ENCODE measurements at regions not wholly inside any gene's neighbourhood (a gene's known extent, or its start where the extent isn't known, plus 50 kb on each side); places are given as distances from the start of the nearest gene placed in this dataset.
"Not testable (repeated sequence)": the region's sequence is repeated elsewhere in the genome, so short reads cannot be mapped to it uniquely, and the experiment has no call there.

GRCh38 chr12:127485528-127485927 lies 781.4 kb upstream of the TMEM132C start:
- Histone ChIP-seq H3K4me1 (ENCODE audit: control insufficient read depth in 1 of 2, insufficient read depth in 2 of 2, low read length in 2 of 2) (peaks cover 0 to 9% of the 10 kb centered on the region in 2 donors), H3K27ac (ENCODE audit: low read depth, low read length) (no peak overlapping the region), H3K9me3 (ENCODE audit: control insufficient read depth in 1 of 2, low read length in 2 of 2) (no peaks in the 10 kb centered on the region), H3K9ac (ENCODE audit: low read depth in 1 of 2, low read length in 2 of 2) (no peak overlapping the region), H3K36me3 (ENCODE audit: control insufficient read depth in 1 of 2, insufficient read depth in 2 of 2, low read length in 2 of 2) (no peaks in the 10 kb centered on the region), H3K27me3 (ENCODE audit: control insufficient read depth in 1 of 2, insufficient read depth in 2 of 2, low read length in 2 of 2) (no peaks in the 10 kb centered on the region), H3K4me3 (ENCODE audit: low read depth in 1 of 2, low read length in 2 of 2) (no peak overlapping the region)

- Histone ChIP-seq H3K9ac (ENCODE audit: low read depth in 1 of 2, low read length in 2 of 2) (no peak overlapping the region), H3K4me1 (ENCODE audit: control insufficient read depth in 1 of 2, insufficient read depth in 2 of 2, low read length in 2 of 2) (peaks cover 0 to 9% of the 10 kb centered on the region in 2 donors), H3K9me3 (ENCODE audit: control insufficient read depth in 1 of 2, low read length in 2 of 2) (no peaks in the 10 kb centered on the region), H3K27me3 (ENCODE audit: control insufficient read depth in 1 of 2, insufficient read depth in 2 of 2, low read length in 2 of 2) (no peaks in the 10 kb centered on the region), H3K27ac (ENCODE audit: low read depth, low read length) (no peak overlapping the region), H3K4me3 (ENCODE audit: low read depth in 1 of 2, low read length in 2 of 2) (no peak overlapping the region), H3K36me3 (ENCODE audit: control insufficient read depth in 1 of 2, insufficient read depth in 2 of 2, low read length in 2 of 2) (no peaks in the 10 kb centered on the region)
These were observed 779.9 kb upstream of the TMEM132C start for GRCh38 chr12:127487031-127487430.

GRCh38 chr12:127489061-127489460 lies 777.9 kb upstream of the TMEM132C start:
- Histone ChIP-seq H3K4me3 (ENCODE audit: low read depth in 1 of 2, low read length in 2 of 2) (no peak overlapping the region), H3K9me3 (ENCODE audit: control insufficient read depth in 1 of 2, low read length in 2 of 2) (no peaks in the 10 kb centered on the region), H3K4me1 (ENCODE audit: control insufficient read depth in 1 of 2, insufficient read depth in 2 of 2, low read length in 2 of 2) (peaks cover 0 to 9% of the 10 kb centered on the region in 2 donors), H3K27ac (ENCODE audit: low read depth, low read length) (no peak overlapping the region), H3K27me3 (ENCODE audit: control insufficient read depth in 1 of 2, insufficient read depth in 2 of 2, low read length in 2 of 2) (no peaks in the 10 kb centered on the region), H3K36me3 (ENCODE audit: control insufficient read depth in 1 of 2, insufficient read depth in 2 of 2, low read length in 2 of 2) (no peaks in the 10 kb centered on the region), H3K9ac (ENCODE audit: low read depth in 1 of 2, low read length in 2 of 2) (no peak overlapping the region)

DNA sequence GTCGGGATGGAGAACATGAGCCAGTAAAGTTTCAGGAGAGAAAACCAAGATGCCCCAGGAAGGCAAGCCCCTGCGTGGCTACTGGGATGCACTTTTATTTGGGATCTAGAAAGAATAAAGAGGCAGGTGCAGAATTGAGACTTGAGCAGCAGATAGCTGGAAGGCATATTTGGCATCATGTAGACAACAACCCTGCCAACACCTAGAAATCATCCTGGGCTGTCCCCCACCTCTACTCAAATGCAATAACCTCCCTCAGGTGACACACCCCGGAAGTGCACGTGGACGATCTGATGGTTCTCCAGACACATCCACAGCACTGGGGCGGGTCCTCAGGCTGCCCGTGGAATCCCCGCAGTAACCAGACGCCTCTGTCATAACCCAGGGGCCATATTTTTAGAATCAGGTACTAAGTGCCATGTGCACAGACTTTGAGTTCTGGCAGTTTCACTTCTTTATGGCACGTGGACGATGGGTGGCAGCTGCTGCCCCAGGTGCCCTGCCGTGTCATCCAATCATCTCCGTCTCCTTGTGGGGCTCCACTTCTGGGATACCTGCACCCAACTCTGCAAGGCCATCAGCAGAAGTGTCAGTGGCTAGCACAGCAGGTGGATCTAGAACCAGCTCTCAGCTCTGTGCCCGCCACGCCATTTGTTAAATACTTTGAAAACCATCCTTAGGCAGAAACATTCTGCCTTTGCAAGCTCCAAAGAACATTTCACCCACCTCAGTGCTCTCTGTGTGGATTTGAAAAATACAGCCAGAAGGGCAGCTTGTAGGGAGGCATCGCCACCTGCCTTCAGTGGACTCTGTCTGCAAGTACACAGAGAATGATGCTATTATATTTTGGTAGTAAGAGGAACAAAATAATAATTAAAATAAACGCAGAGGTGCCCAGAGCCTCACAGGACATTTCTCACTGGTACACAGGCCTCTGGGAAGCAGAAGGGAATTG lies 771.7 kb upstream of the TMEM132C start:
- H3K27me3 ChIP-seq (ENCODE audit: control insufficient read depth in 1 of 2, insufficient read depth in 2 of 2, low read length in 2 of 2) = no peaks in the 10 kb centered on the region
- no peaks in the 10 kb centered on the region for H3K4me1 ChIP-seq (ENCODE audit: control insufficient read depth in 1 of 2, insufficient read depth in 2 of 2, low read length in 2 of 2)
- no peaks in the 10 kb centered on the region for H3K9me3 ChIP-seq (ENCODE audit: control insufficient read depth in 1 of 2, low read length in 2 of 2)
- no peak overlapping the region for H3K27ac ChIP-seq (ENCODE audit: low read depth, low read length)
- no peak overlapping the region for H3K9ac ChIP-seq (ENCODE audit: low read depth in 1 of 2, low read length in 2 of 2)
- no peaks in the 10 kb centered on the region for H3K36me3 ChIP-seq (ENCODE audit: control insufficient read depth in 1 of 2, insufficient read depth in 2 of 2, low read length in 2 of 2)
- H3K4me3 ChIP-seq (ENCODE audit: low read depth in 1 of 2, low read length in 2 of 2) = no peak overlapping the region

GRCh38 chr12:127496255-127496654 lies 770.7 kb upstream of the TMEM132C start:
- H3K4me1 ChIP-seq (ENCODE audit: control insufficient read depth in 1 of 2, insufficient read depth in 2 of 2, low read length in 2 of 2) = no peaks in the 10 kb centered on the region
- H3K9me3 ChIP-seq (ENCODE audit: control insufficient read depth in 1 of 2, low read length in 2 of 2) = no peaks in the 10 kb centered on the region
- no peak overlapping the region for H3K27ac ChIP-seq (ENCODE audit: low read depth, low read length)
- no peak overlapping the region for H3K4me3 ChIP-seq (ENCODE audit: low read depth in 1 of 2, low read length in 2 of 2)
- H3K36me3 ChIP-seq (ENCODE audit: control insufficient read depth in 1 of 2, insufficient read depth in 2 of 2, low read length in 2 of 2) = no peaks in the 10 kb centered on the region
- no peaks in the 10 kb centered on the region for H3K27me3 ChIP-seq (ENCODE audit: control insufficient read depth in 1 of 2, insufficient read depth in 2 of 2, low read length in 2 of 2)
- no peak overlapping the region for H3K9ac ChIP-seq (ENCODE audit: low read depth in 1 of 2, low read length in 2 of 2)

DNA sequence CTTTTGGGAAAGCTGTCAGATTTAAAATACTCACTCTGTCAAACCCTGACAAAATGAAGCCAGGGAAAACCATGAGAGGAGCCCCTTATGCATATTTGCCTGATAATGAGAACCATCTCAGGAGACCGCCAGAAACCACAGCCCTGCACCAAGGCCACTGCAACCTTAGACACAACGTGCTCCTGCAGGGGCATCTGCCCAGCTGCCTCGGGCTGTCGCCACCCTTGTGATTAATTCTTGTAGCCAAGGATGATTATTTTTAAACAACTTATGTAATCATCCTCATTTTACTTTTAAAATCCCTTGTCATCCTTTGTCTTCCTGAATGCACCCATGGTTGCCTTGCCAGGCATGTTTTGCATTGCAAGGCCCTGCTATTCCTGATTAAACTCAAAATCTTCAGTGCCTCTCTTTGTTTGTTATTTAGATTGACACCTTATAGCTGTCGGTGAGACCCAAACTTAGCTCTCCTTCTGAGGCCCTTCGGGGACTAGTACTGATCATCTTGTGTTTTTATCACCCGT lies 766.4 kb upstream of the TMEM132C start:
- Histone ChIP-seq H3K27ac (ENCODE audit: low read depth, low read length) (no peak overlapping the region), H3K9me3 (ENCODE audit: control insufficient read depth in 1 of 2, low read length in 2 of 2) (no peaks in the 10 kb centered on the region), H3K36me3 (ENCODE audit: control insufficient read depth in 1 of 2, insufficient read depth in 2 of 2, low read length in 2 of 2) (no peaks in the 10 kb centered on the region), H3K4me1 (ENCODE audit: control insufficient read depth in 1 of 2, insufficient read depth in 2 of 2, low read length in 2 of 2) (no peaks in the 10 kb centered on the region), H3K9ac (ENCODE audit: low read depth in 1 of 2, low read length in 2 of 2) (no peak overlapping the region), H3K27me3 (ENCODE audit: control insufficient read depth in 1 of 2, insufficient read depth in 2 of 2, low read length in 2 of 2) (no peaks in the 10 kb centered on the region), H3K4me3 (ENCODE audit: low read depth in 1 of 2, low read length in 2 of 2) (no peak overlapping the region)

- no peak overlapping the region for H3K9ac ChIP-seq (ENCODE audit: low read depth in 1 of 2, low read length in 2 of 2)
- no peaks in the 10 kb centered on the region for H3K36me3 ChIP-seq (ENCODE audit: control insufficient read depth in 1 of 2, insufficient read depth in 2 of 2, low read length in 2 of 2)
- no peak overlapping the region for H3K4me3 ChIP-seq (ENCODE audit: low read depth in 1 of 2, low read length in 2 of 2)
- no peaks in the 10 kb centered on the region for H3K27me3 ChIP-seq (ENCODE audit: control insufficient read depth in 1 of 2, insufficient read depth in 2 of 2, low read length in 2 of 2)
- no peaks in the 10 kb centered on the region for H3K9me3 ChIP-seq (ENCODE audit: control insufficient read depth in 1 of 2, low read length in 2 of 2)
- H3K27ac ChIP-seq (ENCODE audit: low read depth, low read length) = no peak overlapping the region
- no peaks in the 10 kb centered on the region for H3K4me1 ChIP-seq (ENCODE audit: control insufficient read depth in 1 of 2, insufficient read depth in 2 of 2, low read length in 2 of 2)
These were observed 765.1 kb upstream of the TMEM132C start for GRCh38 chr12:127501916-127502315.

GRCh38 chr12:127503246-127503645 lies 763.7 kb upstream of the TMEM132C start:
- H3K9ac ChIP-seq (ENCODE audit: low read depth in 1 of 2, low read length in 2 of 2) = no peak overlapping the region
- no peaks in the 10 kb centered on the region for H3K9me3 ChIP-seq (ENCODE audit: control insufficient read depth in 1 of 2, low read length in 2 of 2)
- H3K4me1 ChIP-seq (ENCODE audit: control insufficient read depth in 1 of 2, insufficient read depth in 2 of 2, low read length in 2 of 2) = no peaks in the 10 kb centered on the region
- no peaks in the 10 kb centered on the region for H3K27me3 ChIP-seq (ENCODE audit: control insufficient read depth in 1 of 2, insufficient read depth in 2 of 2, low read length in 2 of 2)
- no peaks in the 10 kb centered on the region for H3K36me3 ChIP-seq (ENCODE audit: control insufficient read depth in 1 of 2, insufficient read depth in 2 of 2, low read length in 2 of 2)
- H3K27ac ChIP-seq (ENCODE audit: low read depth, low read length) = no peak overlapping the region
- H3K4me3 ChIP-seq (ENCODE audit: low read depth in 1 of 2, low read length in 2 of 2) = no peak overlapping the region

GRCh38 chr12:127503996-127504395 lies 763.0 kb upstream of the TMEM132C start:
- not testable (repeated sequence) for H3K9me3 ChIP-seq (ENCODE audit: control insufficient read depth in 1 of 2, low read length in 2 of 2); H3K36me3 ChIP-seq (ENCODE audit: control insufficient read depth in 1 of 2, insufficient read depth in 2 of 2, low read length in 2 of 2); H3K27me3 ChIP-seq (ENCODE audit: control insufficient read depth in 1 of 2, insufficient read depth in 2 of 2, low read length in 2 of 2); H3K4me1 ChIP-seq (ENCODE audit: control insufficient read depth in 1 of 2, insufficient read depth in 2 of 2, low read length in 2 of 2); H3K9ac ChIP-seq (ENCODE audit: low read depth in 1 of 2, low read length in 2 of 2); H3K4me3 ChIP-seq (ENCODE audit: low read depth in 1 of 2, low read length in 2 of 2); H3K27ac ChIP-seq (ENCODE audit: low read depth, low read length)

- Histone ChIP-seq H3K4me3 (ENCODE audit: low read depth in 1 of 2, low read length in 2 of 2) (no peak overlapping the region), H3K9me3 (ENCODE audit: control insufficient read depth in 1 of 2, low read length in 2 of 2) (no peaks in the 10 kb centered on the region), H3K4me1 (ENCODE audit: control insufficient read depth in 1 of 2, insufficient read depth in 2 of 2, low read length in 2 of 2) (no peaks in the 10 kb centered on the region), H3K27ac (ENCODE audit: low read depth, low read length) (no peak overlapping the region), H3K27me3 (ENCODE audit: control insufficient read depth in 1 of 2, insufficient read depth in 2 of 2, low read length in 2 of 2) (no peaks in the 10 kb centered on the region), H3K36me3 (ENCODE audit: control insufficient read depth in 1 of 2, insufficient read depth in 2 of 2, low read length in 2 of 2) (no peaks in the 10 kb centered on the region), H3K9ac (ENCODE audit: low read depth in 1 of 2, low read length in 2 of 2) (no peak overlapping the region)
These were observed 762.1 kb upstream of the TMEM132C start for GRCh38 chr12:127504874-127505273.
